ENCODE measurements at regions not wholly inside any gene's neighbourhood (a gene's known extent, or its start where the extent isn't known, plus 50 kb on each side); places are given as distances from the start of the nearest gene placed in this dataset.

DNA sequence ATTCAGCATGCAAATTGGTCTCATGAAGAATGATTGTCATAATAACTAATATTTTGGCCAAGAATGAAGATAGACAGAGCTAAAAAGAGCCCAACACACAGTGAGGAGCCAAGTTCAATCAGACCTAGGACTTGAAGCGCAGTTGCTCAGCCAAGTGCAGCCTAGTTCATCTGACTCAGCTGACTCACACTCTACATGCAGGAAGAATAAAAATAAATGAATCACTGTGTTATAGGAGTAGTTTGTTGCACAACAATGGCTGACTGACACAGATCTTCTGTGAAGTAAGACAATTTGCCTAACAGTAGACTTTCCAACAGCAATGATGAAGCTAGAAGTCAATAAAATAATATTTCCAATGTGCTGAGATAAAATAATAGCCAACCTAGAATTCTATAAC, 261.5 kb downstream of the CEMIP2 start:
- 70 to 84% methylated on average over 1 of the region's 1 CpG for WGBS, 2 donors
- TF ChIP-seq, protein P1, sequence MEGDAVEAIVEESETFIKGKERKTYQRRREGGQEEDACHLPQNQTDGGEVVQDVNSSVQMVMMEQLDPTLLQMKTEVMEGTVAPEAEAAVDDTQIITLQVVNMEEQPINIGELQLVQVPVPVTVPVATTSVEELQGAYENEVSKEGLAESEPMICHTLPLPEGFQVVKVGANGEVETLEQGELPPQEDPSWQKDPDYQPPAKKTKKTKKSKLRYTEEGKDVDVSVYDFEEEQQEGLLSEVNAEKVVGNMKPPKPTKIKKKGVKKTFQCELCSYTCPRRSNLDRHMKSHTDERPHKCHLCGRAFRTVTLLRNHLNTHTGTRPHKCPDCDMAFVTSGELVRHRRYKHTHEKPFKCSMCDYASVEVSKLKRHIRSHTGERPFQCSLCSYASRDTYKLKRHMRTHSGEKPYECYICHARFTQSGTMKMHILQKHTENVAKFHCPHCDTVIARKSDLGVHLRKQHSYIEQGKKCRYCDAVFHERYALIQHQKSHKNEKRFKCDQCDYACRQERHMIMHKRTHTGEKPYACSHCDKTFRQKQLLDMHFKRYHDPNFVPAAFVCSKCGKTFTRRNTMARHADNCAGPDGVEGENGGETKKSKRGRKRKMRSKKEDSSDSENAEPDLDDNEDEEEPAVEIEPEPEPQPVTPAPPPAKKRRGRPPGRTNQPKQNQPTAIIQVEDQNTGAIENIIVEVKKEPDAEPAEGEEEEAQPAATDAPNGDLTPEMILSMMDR (IDR thresholded peaks at IDR 0.05) = no peak
- no peak for DNase-seq
- Histone ChIP-seq H3K27ac (no peak overlapping the region), H3K9me3 (no peaks in the 10 kb centered on the region), H3K4me1 (no peaks in the 10 kb centered on the region), H3K4me3 (no peak overlapping the region), H3K36me3 (no peaks in the 10 kb centered on the region), H3K27me3 (no peaks in the 10 kb centered on the region)
- no peak for FAIRE-seq
- ATAC-seq = peak in 2 of 4 donors; percentile 36 to 73
- intact Hi-C loops (cut with DNase I) = no loop called here

DNA sequence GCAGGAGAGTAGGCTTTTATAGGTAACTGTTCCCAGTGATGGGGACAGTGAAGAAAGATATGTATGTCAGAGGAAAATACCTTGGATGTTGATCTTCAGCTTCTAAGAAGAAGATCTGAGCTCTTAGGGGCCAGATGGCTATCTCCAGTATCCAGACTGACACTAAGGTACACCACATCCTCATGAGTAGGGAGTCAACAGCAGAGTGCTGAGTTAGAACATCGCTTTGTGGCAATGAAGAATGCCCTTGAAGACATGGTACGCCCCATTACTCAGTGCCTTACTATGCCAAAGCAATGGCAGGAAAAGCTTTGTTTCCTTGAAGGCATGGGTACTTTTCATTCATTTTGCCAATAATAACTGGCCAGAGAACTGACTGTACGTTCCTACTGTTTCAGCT, 263.7 kb downstream of the CEMIP2 start:
- H3K27ac ChIP-seq = no peak overlapping the region
- FAIRE-seq (no peak), DNase-seq (no peak), ATAC-seq (no peak)
- H3K36me3 ChIP-seq = no peaks in the 10 kb centered on the region
- no peaks in the 10 kb centered on the region for H3K9me3 ChIP-seq
- intact Hi-C loops (cut with DNase I) = no loop called here
- no peaks in the 10 kb centered on the region for H3K4me1 ChIP-seq
- no peaks in the 10 kb centered on the region for H3K27me3 ChIP-seq
- WGBS, 2 donors = 60 to 75% methylated on average over 3 of the region's 3 CpGs
- H3K4me3 ChIP-seq = no peak overlapping the region
- TF ChIP-seq, protein P1 (IDR thresholded peaks at IDR 0.05) = no peak

DNA sequence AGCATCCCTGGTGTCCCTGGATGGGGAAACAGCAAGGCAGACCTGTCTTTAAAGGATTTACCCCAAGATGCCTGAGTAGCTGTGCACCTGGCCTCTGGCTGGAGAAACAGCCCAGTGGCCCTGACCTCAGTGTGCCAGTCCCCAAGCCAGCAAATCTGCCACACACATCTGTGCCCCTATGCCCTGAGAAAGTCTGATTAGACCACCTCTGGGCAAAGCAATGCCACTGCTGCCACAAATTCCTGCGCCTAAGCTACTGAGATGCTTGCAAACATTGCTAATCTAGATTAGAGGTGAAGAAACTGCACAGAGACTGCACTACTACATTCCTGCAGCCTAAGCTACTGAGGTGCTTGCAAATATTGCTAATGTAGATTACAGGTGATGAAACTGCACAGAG, 269.6 kb downstream of the CEMIP2 start:
- H3K9me3 ChIP-seq = no peaks in the 10 kb centered on the region
- no peaks in the 10 kb centered on the region for H3K36me3 ChIP-seq
- TF ChIP-seq, protein P1 (IDR thresholded peaks at IDR 0.05) = no peak
- DNase-seq (no peak), ATAC-seq (no peak), FAIRE-seq (no peak)
- WGBS, 2 donors = 59 to 65% methylated on average over 1 of the region's 1 CpG
- H3K4me3 ChIP-seq = no peak overlapping the region
- no peak overlapping the region for H3K27ac ChIP-seq
- intact Hi-C loops (cut with DNase I) = no loop called here
- no peaks in the 10 kb centered on the region for H3K27me3 ChIP-seq
- no peaks in the 10 kb centered on the region for H3K4me1 ChIP-seq

DNA sequence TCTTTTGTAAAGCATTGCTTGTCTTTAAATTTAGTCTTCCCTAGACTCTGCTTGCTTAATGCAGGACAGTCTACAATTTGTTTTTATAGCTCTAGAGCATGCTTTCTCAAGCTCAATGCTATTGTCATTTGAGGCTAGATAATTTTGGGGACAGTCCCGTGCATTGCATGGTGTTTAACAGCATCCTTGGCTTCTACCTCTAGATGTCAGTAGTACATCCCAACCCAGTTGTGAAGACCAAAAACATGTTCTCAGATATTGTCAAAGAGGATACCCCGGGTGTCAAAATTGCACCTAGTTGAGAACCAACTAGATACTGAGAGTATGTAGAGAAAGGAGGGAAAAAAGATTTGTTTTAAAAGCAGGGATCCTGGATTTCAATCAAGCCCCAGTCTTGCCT, 277.5 kb downstream of the CEMIP2 start:
- TF ChIP-seq, protein P1 (IDR thresholded peaks at IDR 0.05) = no peak
- no peak for FAIRE-seq
- WGBS, 2 donors = 33 to 54% methylated on average over 2 of the region's 2 CpGs
- no peaks in the 10 kb centered on the region for H3K36me3 ChIP-seq
- intact Hi-C loops (cut with DNase I) = no loop called here
- no peak for DNase-seq
- H3K4me3 ChIP-seq = no peak overlapping the region
- no peak overlapping the region for H3K27ac ChIP-seq
- H3K27me3 ChIP-seq = no peaks in the 10 kb centered on the region
- no peaks in the 10 kb centered on the region for H3K4me1 ChIP-seq
- ATAC-seq = no peak
- H3K9me3 ChIP-seq = no peaks in the 10 kb centered on the region

DNA sequence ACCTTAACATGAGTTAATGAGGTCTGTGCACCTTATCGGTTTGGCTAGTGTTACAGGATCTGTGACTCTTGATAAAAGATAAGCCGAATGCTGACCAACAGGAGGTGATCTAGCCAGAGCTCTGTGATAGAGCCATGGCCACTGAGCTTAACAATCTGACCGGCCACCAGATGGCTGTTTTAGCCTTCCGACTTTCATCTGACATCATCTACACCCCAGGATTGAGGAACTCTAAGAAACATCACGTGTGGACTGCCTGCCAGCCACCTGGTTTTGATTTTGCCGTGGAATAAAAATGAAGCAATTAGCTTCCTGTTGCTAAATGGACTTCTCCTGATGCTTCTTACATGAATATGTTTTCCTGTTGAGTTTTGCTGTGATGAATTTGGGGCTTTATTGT, 281.3 kb downstream of the CEMIP2 start:
- Histone ChIP-seq H3K27me3 (no peaks in the 10 kb centered on the region), H3K9me3 (no peaks in the 10 kb centered on the region), H3K27ac (no peak overlapping the region), H3K4me1 (peaks cover 0 to 4% (median 0%) of the 10 kb centered on the region in 3 donors), H3K4me3 (no peak overlapping the region), H3K36me3 (no peaks in the 10 kb centered on the region)
- ATAC-seq (peak in 1 of 4 donors; percentile 24), DNase-seq (no peak), FAIRE-seq (no peak)
- WGBS, 2 donors = 36 to 49% methylated on average over 6 of the region's 6 CpGs
- TF ChIP-seq, protein P1 (IDR thresholded peaks at IDR 0.05) = no peak
- intact Hi-C loops (cut with DNase I) = no loop called here

All from pancreas (tissue), 10 donors.